HG03280 (cell line): ENCODE measurements at regions not wholly inside any gene's neighbourhood (a gene's known extent, or its start where the extent isn't known, plus 50 kb on each side); places are given as distances from the start of the nearest gene placed in this dataset.
"Not testable (repeated sequence)": the region's sequence is repeated elsewhere in the genome, so short reads cannot be mapped to it uniquely, and the experiment has no call there.

Source experiments
- ATAC-seq: cut with Tn5 transposase; IDR thresholded peaks from one replicate; pipeline ENCODE4 v1.9.1; 2021; ENCODE audit warnings: mild to moderate bottlenecking, moderate library complexity; ENCODE audit not compliant: unreplicated experiment

GRCh38 chr2:219724628-219725027 is 97.2 kb downstream of the SLC4A3 start:
- no peak for ATAC-seq

GRCh38 chr2:219726916-219727315 is 99.5 kb downstream of the SLC4A3 start:
- ATAC-seq, result no peak

GRCh38 chr2:219727771-219728429 is 100.5 kb downstream of the SLC4A3 start:
- no peak for ATAC-seq

- no peak for ATAC-seq
Measured at GRCh38 chr2:219728991-219729487, 101.6 kb downstream of the SLC4A3 start.

- ATAC-seq, result no peak
Measured at GRCh38 chr2:219731173-219731572, 103.7 kb downstream of the SLC4A3 start.

GRCh38 chr2:219733106-219733505 is 105.7 kb downstream of the SLC4A3 start:
- ATAC-seq, result no peak

- no peak for ATAC-seq
Measured at GRCh38 chr2:219733746-219734145, 106.3 kb downstream of the SLC4A3 start.

GRCh38 chr2:219736209-219736608 is 108.8 kb downstream of the SLC4A3 start:
- ATAC-seq, result no peak

- ATAC-seq, result no peak
Measured at GRCh38 chr2:219737270-219737691, 109.9 kb downstream of the SLC4A3 start.

- no peak for ATAC-seq
Measured at GRCh38 chr2:219739066-219739465, 111.6 kb downstream of the SLC4A3 start.

GRCh38 chr2:219739866-219740440 is 112.5 kb downstream of the SLC4A3 start:
- no peak for ATAC-seq

- no peak for ATAC-seq
Measured at GRCh38 chr2:219743548-219743947, 116.1 kb downstream of the SLC4A3 start.

- no peak for ATAC-seq
Measured at GRCh38 chr2:219744066-219744465, 116.6 kb downstream of the SLC4A3 start.

- no peak for ATAC-seq
Measured at GRCh38 chr2:219744600-219744999, 117.2 kb downstream of the SLC4A3 start.

- ATAC-seq, result no peak
Measured at GRCh38 chr2:219747637-219748036, 120.2 kb downstream of the SLC4A3 start.

- no peak for ATAC-seq
Measured at GRCh38 chr2:219748671-219749570, 121.5 kb downstream of the SLC4A3 start.

GRCh38 chr2:219751121-219751520 is 123.7 kb downstream of the SLC4A3 start:
- ATAC-seq, result not testable (repeated sequence)

GRCh38 chr2:219752726-219753125 is 125.3 kb downstream of the SLC4A3 start:
- ATAC-seq, result no peak

GRCh38 chr2:219758907-219759680 is 131.7 kb downstream of the SLC4A3 start:
- ATAC-seq, result no peak

GRCh38 chr2:219759801-219760200 is 132.4 kb downstream of the SLC4A3 start:
- ATAC-seq, result no peak
